ENCODE measurements at regions not wholly inside any gene's neighbourhood (a gene's known extent, or its start where the extent isn't known, plus 50 kb on each side); places are given as distances from the start of the nearest gene placed in this dataset.

DNA sequence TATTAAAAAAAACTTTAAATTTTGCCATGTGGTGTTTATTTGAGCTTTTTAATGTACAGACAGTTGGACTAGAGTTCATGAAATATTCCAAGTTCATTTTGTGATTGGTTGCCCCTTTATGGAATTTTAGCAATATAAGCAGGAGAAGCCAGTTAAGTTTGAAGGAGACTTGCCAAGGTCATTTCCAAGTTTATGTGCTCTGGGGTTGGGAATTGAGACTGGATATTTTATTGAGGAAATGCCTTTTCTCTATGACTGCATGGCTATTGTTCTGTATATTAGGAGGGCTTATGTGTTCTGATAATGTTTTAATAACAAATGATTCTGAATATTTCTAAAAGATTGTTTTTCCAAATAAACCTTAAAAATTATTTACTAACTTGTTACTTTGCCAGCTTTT lies 67.0 kb upstream of the TCF4 start:
- CTCF ChIA-PET: no interaction called here
- Histone ChIP-seq H3K9me3 (no peaks in the 10 kb centered on the region), H3K4me3 (no peak overlapping the region), H3K4me1 (no peaks in the 10 kb centered on the region), H3K27ac (no peak overlapping the region), H3K4me2 (no peak overlapping the region)
- POLR2A ChIA-PET: no interaction called here
- ATAC-seq: no peak
- DNase-seq (ENCODE audit: low read depth in 1 of 2, low spot score in 1 of 2): no peak
- TF ChIP-seq ESRRA (IDR thresholded peaks at IDR 0.05; ENCODE audit: borderline replicate concordance, low read length) (no peak), CHD2 (IDR thresholded peaks at IDR 0.05; ENCODE audit: low read length, partially characterized antibody) (no peak)
- no peak for FAIRE-seq

DNA sequence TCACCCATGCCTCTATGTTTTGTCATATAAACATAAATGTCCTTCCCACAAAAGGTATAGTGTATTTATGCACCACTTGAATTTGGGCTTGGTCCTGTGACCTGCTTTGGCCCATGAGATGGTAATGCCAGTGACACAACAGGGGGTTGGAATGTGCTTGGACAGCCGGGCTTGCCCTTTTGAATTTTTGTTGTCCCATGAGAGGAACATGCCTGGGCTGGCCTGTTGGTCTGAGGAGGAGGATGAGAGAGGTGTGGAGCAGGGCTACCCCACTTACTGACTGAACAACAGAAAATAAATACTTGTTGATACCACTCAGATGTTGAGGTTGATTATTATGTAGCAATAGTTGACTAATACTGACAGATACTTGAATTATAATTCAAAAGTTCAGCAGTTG lies 63.2 kb upstream of the TCF4 start:
- 14% methylated on average over 1 of the region's 1 CpG for WGBS (ENCODE audit: missing lambda C conversion rate)
- ChIA-PET CTCF (no interaction called here), POLR2A (no interaction called here)
- Histone ChIP-seq H3K4me2 (no peak overlapping the region), H3K4me3 (no peak overlapping the region), H3K9me3 (no peaks in the 10 kb centered on the region), H3K27ac (no peak overlapping the region), H3K4me1 (no peaks in the 10 kb centered on the region)
- TF ChIP-seq ZNF302 (CRISPR knock-in tag; IDR thresholded peaks at IDR 0.05) (no peak), HOXB5 (CRISPR knock-in tag; IDR thresholded peaks at IDR 0.05) (no peak), ESRRA (IDR thresholded peaks at IDR 0.05; ENCODE audit: borderline replicate concordance, low read length) (no peak), RAD21 (conservative IDR thresholded peaks at IDR 0.05 in 1 of 2, IDR thresholded peaks at IDR 0.05 in 1 of 2) (no peak), GATA3 (IDR thresholded peaks at IDR 0.05; ENCODE audit: borderline replicate concordance) (no peak), CBX2 (IDR thresholded peaks at IDR 0.05; ENCODE audit: borderline replicate concordance, low read depth) (no peak), MYC (IDR thresholded peaks at IDR 0.05; ENCODE audit: borderline replicate concordance, low read length) (no peak), ZSCAN20 (CRISPR knock-in tag; IDR thresholded peaks at IDR 0.05) (no peak), MAZ (IDR thresholded peaks at IDR 0.05; ENCODE audit: borderline replicate concordance, low read depth, low read length) (no peak), EP300 (IDR thresholded peaks at IDR 0.05) (no peak), FOSL2 (IDR thresholded peaks at IDR 0.05) (no peak), FOSL2 (CRISPR knock-in tag; IDR thresholded peaks at IDR 0.05) (no peak), EHF (CRISPR knock-in tag; IDR thresholded peaks at IDR 0.05) (no peak), HEYL (CRISPR knock-in tag; IDR thresholded peaks at IDR 0.05) (no peak), CBX8 (IDR thresholded peaks at IDR 0.05) (no peak), EHMT2 (IDR thresholded peaks at IDR 0.05; ENCODE audit: low read depth) (no peak), TP53 (CRISPR knock-in tag; IDR thresholded peaks at IDR 0.05) (no peak), SREBF2 (IDR thresholded peaks at IDR 0.05) (no peak)
- TF ChIP-seq, protein P1, sequence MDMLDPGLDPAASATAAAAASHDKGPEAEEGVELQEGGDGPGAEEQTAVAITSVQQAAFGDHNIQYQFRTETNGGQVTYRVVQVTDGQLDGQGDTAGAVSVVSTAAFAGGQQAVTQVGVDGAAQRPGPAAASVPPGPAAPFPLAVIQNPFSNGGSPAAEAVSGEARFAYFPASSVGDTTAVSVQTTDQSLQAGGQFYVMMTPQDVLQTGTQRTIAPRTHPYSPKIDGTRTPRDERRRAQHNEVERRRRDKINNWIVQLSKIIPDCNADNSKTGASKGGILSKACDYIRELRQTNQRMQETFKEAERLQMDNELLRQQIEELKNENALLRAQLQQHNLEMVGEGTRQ (IDR thresholded peaks at IDR 0.05): no peak
- TF ChIP-seq, protein P2, sequence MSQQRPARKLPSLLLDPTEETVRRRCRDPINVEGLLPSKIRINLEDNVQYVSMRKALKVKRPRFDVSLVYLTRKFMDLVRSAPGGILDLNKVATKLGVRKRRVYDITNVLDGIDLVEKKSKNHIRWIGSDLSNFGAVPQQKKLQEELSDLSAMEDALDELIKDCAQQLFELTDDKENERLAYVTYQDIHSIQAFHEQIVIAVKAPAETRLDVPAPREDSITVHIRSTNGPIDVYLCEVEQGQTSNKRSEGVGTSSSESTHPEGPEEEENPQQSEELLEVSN (IDR thresholded peaks at IDR 0.05; ENCODE audit: borderline replicate concordance, low read depth): no peak
- no peak for FAIRE-seq
- ATAC-seq: no peak
- DNase-seq (ENCODE audit: low read depth in 1 of 2, low spot score in 1 of 2): no peak

DNA sequence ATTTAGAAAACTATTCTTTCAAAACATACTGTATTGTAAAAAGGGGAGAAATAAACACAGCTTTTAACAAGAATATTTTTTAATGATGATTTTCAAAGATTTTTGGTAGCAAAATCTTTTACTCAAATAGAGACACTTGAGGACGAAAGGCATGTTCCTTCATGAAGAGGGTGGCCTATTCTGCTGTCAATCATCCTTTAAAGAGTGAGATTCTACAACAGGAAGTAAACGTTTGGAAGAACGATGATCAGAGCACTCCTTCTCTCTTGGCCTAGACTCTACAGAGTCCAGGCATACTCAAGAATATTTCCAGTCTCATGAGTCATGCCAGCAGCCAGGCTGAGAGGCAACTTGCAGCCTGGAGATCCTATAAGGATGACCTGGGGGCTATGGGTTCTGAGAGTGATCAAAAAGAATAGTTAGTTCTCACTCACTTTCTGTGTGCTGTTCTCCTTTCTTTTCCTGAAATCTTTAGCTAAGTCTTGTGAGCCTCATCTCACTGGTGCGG lies 62.4 kb upstream of the TCF4 start:
- Histone ChIP-seq H3K4me3 (no peak overlapping the region), H3K9me3 (no peaks in the 10 kb centered on the region), H3K4me2 (no peak overlapping the region), H3K4me1 (no peaks in the 10 kb centered on the region), H3K27ac (no peak overlapping the region)
- POLR2A ChIA-PET: no interaction called here
- CTCF ChIA-PET: no interaction called here
- no peak for ATAC-seq
- no peak for DNase-seq (ENCODE audit: low read depth in 1 of 2, low spot score in 1 of 2)
- FAIRE-seq: no peak
- 32% methylated on average over 4 of the region's 4 CpGs for WGBS (ENCODE audit: missing lambda C conversion rate)
- TF ChIP-seq SREBF2 (IDR thresholded peaks at IDR 0.05): no peak
- TF ChIP-seq RCOR1 (IDR thresholded peaks at IDR 0.05; ENCODE audit: low read depth, low read length): no peak
- no peak for TF ChIP-seq CEBPB (IDR thresholded peaks at IDR 0.05)
- TF ChIP-seq POLR2A (IDR thresholded peaks at IDR 0.05; ENCODE audit: low read length): no peak
- no peak for TF ChIP-seq HDAC2 (IDR thresholded peaks at IDR 0.05)
- TF ChIP-seq FOSL2 (IDR thresholded peaks at IDR 0.05): no peak
- TF ChIP-seq FOSL2 (CRISPR knock-in tag; IDR thresholded peaks at IDR 0.05): no peak
- no peak for TF ChIP-seq KDM5A (IDR thresholded peaks at IDR 0.05)
- no peak for TF ChIP-seq SMC3 (IDR thresholded peaks at IDR 0.05)
- TF ChIP-seq ZFP36 (IDR thresholded peaks at IDR 0.05; ENCODE audit: borderline replicate concordance, partially characterized antibody): no peak
- TF ChIP-seq HOXB13 (CRISPR knock-in tag; IDR thresholded peaks at IDR 0.05; ENCODE audit: low read depth): no peak
- TF ChIP-seq HOXA7 (CRISPR knock-in tag; IDR thresholded peaks at IDR 0.05): no peak
- TF ChIP-seq, protein P2 (IDR thresholded peaks at IDR 0.05; ENCODE audit: borderline replicate concordance, low read depth): no peak
- TF ChIP-seq JUNB (IDR thresholded peaks at IDR 0.05): no peak
